IgD-negative memory B cell (primary cell): ENCODE measurements at regions not wholly inside any gene's neighbourhood (a gene's known extent, or its start where the extent isn't known, plus 50 kb on each side); places are given as distances from the start of the nearest gene placed in this dataset.

Experiments
- H3K27ac Mint-ChIP-seq, 3 donors: one replicate each; pipeline ENCODE4 v1.8.0; 2020 to 2022; ENCODE audit warnings: mild to moderate bottlenecking in 3 of 3, mixed read lengths in 3 of 3, moderate library complexity in 1 of 3
- H3K27me3 Mint-ChIP-seq: one replicate; pipeline ENCODE4 v1.8.0; 2021; ENCODE audit warnings: mixed read lengths
- H3K36me3 Mint-ChIP-seq: one replicate; pipeline ENCODE4 v1.8.0; 2020; ENCODE audit warnings: mild to moderate bottlenecking, mixed read lengths
- H3K4me1 Mint-ChIP-seq, 3 donors: one replicate each; pipeline ENCODE4 v1.8.0; 2020 to 2022; ENCODE audit warnings: mixed read lengths in 3 of 3, mild to moderate bottlenecking in 1 of 3
- H3K4me3 Mint-ChIP-seq, 4 donors: one replicate each; pipeline ENCODE4 v1.8.0; 2020 to 2022; ENCODE audit warnings: mild to moderate bottlenecking in 4 of 4, mixed read lengths in 4 of 4, moderate library complexity in 3 of 4
- H3K9me3 Mint-ChIP-seq, 3 donors: one replicate each; pipeline ENCODE4 v1.8.0; 2020 to 2021; ENCODE audit warnings: mixed read lengths in 3 of 3, mild to moderate bottlenecking in 1 of 3

DNA sequence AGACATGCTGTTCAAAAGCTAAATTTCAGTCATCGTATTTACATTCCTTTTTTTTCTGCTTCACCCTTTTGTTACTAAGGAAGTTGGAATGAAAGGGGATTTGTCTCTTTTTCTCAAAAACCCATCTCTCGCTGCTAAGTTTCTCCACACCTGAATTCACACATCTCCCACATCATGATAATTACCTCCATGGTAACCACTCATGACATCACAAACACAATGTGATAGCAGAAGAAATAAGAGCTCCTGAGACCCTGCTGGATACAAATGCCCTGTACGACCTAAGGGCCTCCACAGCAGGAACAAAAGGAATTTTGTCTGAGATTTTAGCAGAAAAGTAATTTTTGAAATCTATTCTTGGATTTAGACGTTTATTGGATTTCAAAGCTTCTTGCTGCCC is 82.6 kb upstream of the GNAO1 start:
- Mint-ChIP-seq H3K4me3 (no peak overlapping the region), H3K9me3 (peaks cover 0 to 3% (median 0%) of the 10 kb centered on the region in 3 donors), H3K27me3 (peaks cover 10% of the 10 kb centered on the region), H3K27ac (no peak overlapping the region), H3K4me1 (peaks cover 0 to 5% (median 5%) of the 10 kb centered on the region in 3 donors), H3K36me3 (no peaks in the 10 kb centered on the region)

DNA sequence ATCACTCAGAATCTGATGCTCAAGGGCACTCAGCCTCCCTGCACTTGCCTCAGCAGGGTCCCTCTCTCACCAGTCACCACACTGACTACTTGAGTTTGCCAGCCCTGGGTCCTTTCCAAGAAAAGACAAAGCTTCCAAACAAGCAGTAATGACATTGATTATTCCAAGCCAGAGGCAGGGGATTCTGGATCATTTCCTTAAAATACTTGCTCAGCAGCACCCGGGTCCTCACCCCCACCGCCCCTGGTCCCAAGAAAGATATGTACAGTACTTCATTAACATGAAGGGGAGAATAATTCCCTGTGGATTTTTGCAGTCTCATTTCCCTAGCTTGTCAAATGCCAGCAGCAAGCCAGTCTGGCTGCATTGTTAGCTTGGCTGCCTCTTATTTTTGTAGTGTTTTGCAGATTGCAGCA is 83.2 kb upstream of the GNAO1 start:
- peaks cover 0 to 5% (median 5%) of the 10 kb centered on the region in 3 donors for H3K4me1 Mint-ChIP-seq
- H3K27me3 Mint-ChIP-seq = peaks cover 10% of the 10 kb centered on the region
- H3K27ac Mint-ChIP-seq = no peak overlapping the region
- H3K9me3 Mint-ChIP-seq = peaks cover 0 to 3% (median 0%) of the 10 kb centered on the region in 3 donors
- no peak overlapping the region for H3K4me3 Mint-ChIP-seq
- H3K36me3 Mint-ChIP-seq = no peaks in the 10 kb centered on the region

DNA sequence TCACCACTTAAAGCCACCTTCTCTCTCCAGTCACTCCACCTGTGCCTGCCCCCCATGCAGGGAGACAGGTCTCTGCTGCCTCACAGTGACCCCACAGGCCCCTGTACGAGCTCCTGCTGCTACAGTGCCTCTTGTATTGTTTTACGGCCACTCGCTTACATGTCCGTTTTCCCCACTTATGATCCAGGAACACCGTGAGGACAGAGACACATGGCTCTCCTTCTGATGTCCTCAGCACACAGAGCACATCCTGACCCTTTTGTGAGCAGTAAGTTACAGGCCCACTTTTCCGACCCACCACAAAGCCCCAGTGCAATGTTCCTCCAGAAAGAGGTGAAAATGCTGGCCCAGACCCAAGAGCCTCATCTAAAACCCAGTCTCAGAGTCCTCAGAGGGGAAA is 84.8 kb upstream of the GNAO1 start:
- Mint-ChIP-seq H3K36me3 (no peaks in the 10 kb centered on the region), H3K4me1 (peaks cover 0 to 5% (median 5%) of the 10 kb centered on the region in 3 donors), H3K27me3 (peaks cover 13% of the 10 kb centered on the region), H3K4me3 (no peak overlapping the region), H3K9me3 (peaks cover 0 to 3% (median 0%) of the 10 kb centered on the region in 3 donors), H3K27ac (no peak overlapping the region)

DNA sequence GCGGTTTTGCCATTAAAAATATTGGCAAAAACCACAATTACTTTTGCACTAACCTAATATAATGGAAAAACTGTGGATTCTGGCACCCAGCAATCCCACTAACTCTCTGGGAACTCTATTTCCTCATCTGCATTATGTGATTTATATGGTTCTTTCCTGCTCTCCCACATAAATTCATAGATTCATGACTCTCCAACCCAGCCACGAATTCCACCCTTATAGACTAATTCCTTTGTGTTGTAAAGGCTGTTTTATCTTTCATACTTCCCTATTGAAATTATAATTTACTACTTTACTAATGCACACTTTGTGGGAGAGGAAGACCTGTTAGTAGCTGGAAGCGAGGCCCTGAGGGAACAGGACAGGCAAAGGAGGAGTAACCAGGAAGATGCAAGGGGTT is 88.4 kb upstream of the GNAO1 start:
- H3K27me3 Mint-ChIP-seq = peaks cover 12% of the 10 kb centered on the region
- H3K36me3 Mint-ChIP-seq = peaks cover 2% of the 10 kb centered on the region
- H3K27ac Mint-ChIP-seq = no peak overlapping the region
- no peaks in the 10 kb centered on the region for H3K4me1 Mint-ChIP-seq
- peaks cover 0 to 7% (median 0%) of the 10 kb centered on the region in 3 donors for H3K9me3 Mint-ChIP-seq
- H3K4me3 Mint-ChIP-seq = no peak overlapping the region

DNA sequence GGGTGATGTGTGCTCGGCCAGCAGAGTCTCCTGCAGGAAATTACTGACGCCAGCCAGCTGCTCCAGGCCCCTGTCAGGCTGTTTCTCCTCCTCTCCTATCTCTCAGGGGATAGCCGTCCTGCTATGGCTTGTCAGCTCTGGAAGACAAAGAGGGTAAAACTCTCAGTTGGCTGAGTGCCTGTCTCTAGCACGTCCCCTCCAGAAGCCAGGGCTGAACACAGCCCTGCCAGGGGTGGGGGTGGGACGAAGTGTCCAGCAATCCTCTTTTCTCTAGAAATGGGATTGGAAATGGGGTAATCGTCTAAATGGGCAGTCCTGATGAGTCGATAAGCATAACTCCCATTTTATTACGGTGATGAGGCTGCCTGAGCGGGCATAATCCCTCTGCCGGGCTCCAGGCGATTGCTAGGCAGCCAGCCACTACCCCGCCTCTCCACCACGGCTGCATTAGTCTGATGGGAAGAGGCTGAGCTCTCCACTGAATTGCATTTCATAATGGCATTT is 89.1 kb upstream of the GNAO1 start:
- Mint-ChIP-seq H3K4me1 (no peaks in the 10 kb centered on the region), H3K4me3 (no peak overlapping the region), H3K9me3 (peaks cover 0 to 7% (median 0%) of the 10 kb centered on the region in 3 donors), H3K27me3 (peaks cover 15% of the 10 kb centered on the region), H3K36me3 (peaks cover 2% of the 10 kb centered on the region), H3K27ac (no peak overlapping the region)

DNA sequence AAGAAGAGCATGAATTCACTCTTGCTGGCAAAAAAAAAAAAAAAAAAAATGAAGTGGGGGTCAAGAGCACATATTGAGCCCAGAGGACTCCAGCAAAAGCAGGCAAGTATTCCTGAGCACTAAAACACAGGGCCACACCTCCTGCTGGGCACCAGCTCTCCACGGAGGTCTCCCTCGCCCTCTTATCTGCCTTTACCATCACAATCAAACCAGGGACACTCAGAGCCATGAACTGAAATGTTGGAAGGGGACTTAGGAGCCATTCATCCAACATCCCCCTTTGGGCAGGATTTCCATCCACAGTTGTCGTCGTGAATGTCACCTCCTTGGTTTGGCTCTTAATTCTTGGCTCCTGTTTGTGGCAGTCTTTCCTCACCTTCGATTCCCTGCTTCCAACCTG is 89.8 kb upstream of the GNAO1 start:
- Mint-ChIP-seq H3K4me1 (no peaks in the 10 kb centered on the region), H3K9me3 (peaks cover 0 to 7% (median 0%) of the 10 kb centered on the region in 3 donors), H3K4me3 (no peak overlapping the region), H3K27me3 (peaks cover 15% of the 10 kb centered on the region), H3K27ac (no peak overlapping the region), H3K36me3 (peaks cover 2% of the 10 kb centered on the region)

DNA sequence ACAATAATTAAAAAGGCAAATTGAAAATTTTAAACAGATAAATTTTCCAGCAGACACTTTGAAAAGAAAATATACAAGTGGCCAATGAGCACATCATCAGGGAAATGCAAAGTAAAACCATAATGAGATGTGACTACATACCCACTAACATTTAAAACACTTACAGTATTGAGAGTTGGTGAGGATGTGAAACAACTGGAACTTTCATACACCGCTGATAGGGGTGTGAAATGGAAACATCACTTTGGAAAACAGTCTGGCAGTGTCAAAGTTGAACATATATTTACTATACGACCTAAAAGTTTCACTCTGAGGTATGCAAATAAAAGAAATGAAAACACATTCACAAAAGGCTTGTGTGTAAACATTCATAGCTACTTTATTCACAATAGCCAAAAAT is 94.0 kb upstream of the GNAO1 start:
- peaks cover 0 to 4% (median 0%) of the 10 kb centered on the region in 3 donors for H3K9me3 Mint-ChIP-seq
- H3K36me3 Mint-ChIP-seq = peaks cover 3% of the 10 kb centered on the region
- peaks cover 2% of the 10 kb centered on the region for H3K27me3 Mint-ChIP-seq
- no peaks in the 10 kb centered on the region for H3K4me1 Mint-ChIP-seq
- no peak overlapping the region for H3K27ac Mint-ChIP-seq
- H3K4me3 Mint-ChIP-seq = no peak overlapping the region

- Mint-ChIP-seq H3K27ac (peak overlapping the region in 1 of 3 donors; percentile 27), H3K27me3 (peaks cover 2% of the 10 kb centered on the region), H3K36me3 (peaks cover 3% of the 10 kb centered on the region), H3K4me1 (no peaks in the 10 kb centered on the region), H3K9me3 (peaks cover 0 to 4% (median 0%) of the 10 kb centered on the region in 3 donors), H3K4me3 (no peak overlapping the region)
These were observed 97.1 kb upstream of the GNAO1 start for GRCh38 chr16:56094231-56094630.

- Mint-ChIP-seq H3K4me3 (no peak overlapping the region), H3K9me3 (peaks cover 0 to 2% (median 0%) of the 10 kb centered on the region in 3 donors), H3K4me1 (no peaks in the 10 kb centered on the region), H3K27me3 (peaks cover 2% of the 10 kb centered on the region), H3K27ac (no peak overlapping the region), H3K36me3 (peaks cover 1% of the 10 kb centered on the region)
These were observed 98.2 kb upstream of the GNAO1 start for GRCh38 chr16:56093055-56093454.

- H3K9me3 Mint-ChIP-seq = no peaks in the 10 kb centered on the region
- H3K4me1 Mint-ChIP-seq = no peaks in the 10 kb centered on the region
- H3K36me3 Mint-ChIP-seq = no peaks in the 10 kb centered on the region
- peak overlapping the region in 1 of 3 donors; percentile 8 for H3K27ac Mint-ChIP-seq
- H3K27me3 Mint-ChIP-seq = peaks cover 6% of the 10 kb centered on the region
- no peak overlapping the region for H3K4me3 Mint-ChIP-seq
These were observed 101.2 kb upstream of the GNAO1 start for GRCh38 chr16:56090076-56090475.

- Mint-ChIP-seq H3K27me3 (peaks cover 6% of the 10 kb centered on the region), H3K36me3 (no peaks in the 10 kb centered on the region), H3K4me3 (no peak overlapping the region), H3K9me3 (peaks cover 0 to 3% (median 0%) of the 10 kb centered on the region in 3 donors), H3K4me1 (no peaks in the 10 kb centered on the region), H3K27ac (no peak overlapping the region)
These were observed 103.7 kb upstream of the GNAO1 start for GRCh38 chr16:56087626-56088025.

DNA sequence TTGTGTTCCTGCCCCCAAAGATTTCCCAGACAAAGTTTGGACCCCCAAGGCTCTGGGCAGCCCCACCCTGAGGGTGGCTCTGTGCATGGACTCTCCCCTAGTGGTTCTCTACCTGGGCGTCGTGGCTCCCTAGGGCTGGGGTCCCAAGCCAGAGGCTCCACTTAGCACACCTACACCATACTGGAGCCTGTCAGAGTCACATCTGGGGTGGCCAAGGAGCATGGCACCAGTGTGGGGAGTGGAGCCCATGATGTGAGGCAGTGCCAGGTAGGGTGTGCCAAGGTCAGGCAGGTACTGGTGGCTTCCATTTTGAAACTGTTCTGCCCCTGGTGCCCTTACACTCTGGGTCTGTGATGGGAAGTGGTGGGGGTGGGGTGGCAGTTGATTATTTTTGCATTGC is 109.9 kb upstream of the GNAO1 start:
- Mint-ChIP-seq H3K4me3 (no peak overlapping the region), H3K27ac (no peak overlapping the region), H3K4me1 (no peaks in the 10 kb centered on the region), H3K36me3 (no peaks in the 10 kb centered on the region), H3K27me3 (peaks cover 4% of the 10 kb centered on the region), H3K9me3 (peaks cover 1 to 5% (median 4%) of the 10 kb centered on the region in 3 donors)

- peaks cover 0 to under 1% (median 0%) of the 10 kb centered on the region in 3 donors for H3K9me3 Mint-ChIP-seq
- H3K36me3 Mint-ChIP-seq = peaks cover 3% of the 10 kb centered on the region
- peaks cover 5% of the 10 kb centered on the region for H3K27me3 Mint-ChIP-seq
- H3K4me3 Mint-ChIP-seq = no peak overlapping the region
- H3K4me1 Mint-ChIP-seq = peaks cover 0 to 2% (median 0%) of the 10 kb centered on the region in 3 donors
- peak overlapping the region in 1 of 3 donors; percentile 25 for H3K27ac Mint-ChIP-seq
These were observed 115.4 kb upstream of the GNAO1 start for GRCh38 chr16:56075732-56076388.

DNA sequence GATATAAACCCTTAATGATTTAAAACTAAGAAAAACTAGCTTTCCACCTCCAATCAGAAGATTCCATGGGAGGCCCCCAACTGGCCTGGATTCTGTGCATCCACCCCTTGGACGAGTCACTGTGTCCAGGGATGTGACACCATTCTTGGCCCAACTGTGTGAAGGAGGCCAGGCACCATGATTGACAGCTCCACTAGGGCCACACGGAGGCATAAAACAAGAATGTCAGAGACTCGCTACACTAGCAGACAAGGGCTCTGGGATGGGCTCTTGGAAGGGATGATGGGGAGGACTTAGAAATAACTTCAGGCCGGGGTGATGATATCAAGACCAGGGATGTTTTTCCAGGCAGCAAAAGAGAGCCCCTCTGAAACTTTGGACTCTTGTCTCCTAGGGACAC is 117.8 kb upstream of the GNAO1 start:
- Mint-ChIP-seq H3K36me3 (peaks cover 3% of the 10 kb centered on the region), H3K9me3 (no peaks in the 10 kb centered on the region), H3K4me3 (no peak overlapping the region), H3K4me1 (peaks cover 0 to 2% (median 0%) of the 10 kb centered on the region in 3 donors), H3K27ac (no peak overlapping the region), H3K27me3 (peaks cover 5% of the 10 kb centered on the region)

DNA sequence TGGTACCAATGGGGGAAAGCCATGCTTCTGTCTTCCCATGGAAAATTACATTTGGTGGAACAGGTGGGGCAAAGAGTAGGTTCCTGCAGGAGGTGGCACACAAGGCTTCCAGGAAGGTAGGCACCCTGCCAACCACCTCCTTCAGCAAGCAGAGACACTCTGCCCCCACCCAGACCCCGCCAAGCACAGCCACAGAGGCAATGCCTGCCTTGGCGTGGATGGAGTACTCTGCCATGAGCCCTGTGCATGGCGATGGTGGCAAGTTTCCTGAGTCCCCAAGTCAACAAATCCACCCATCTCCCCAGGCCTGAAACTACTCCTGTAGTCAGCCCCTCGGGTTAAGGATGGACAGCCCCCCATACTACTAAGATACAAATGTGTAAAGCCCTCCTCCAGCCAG is 119.2 kb upstream of the GNAO1 start:
- Mint-ChIP-seq H3K4me1 (peaks cover 0 to 2% (median 0%) of the 10 kb centered on the region in 3 donors), H3K4me3 (no peak overlapping the region), H3K27ac (no peak overlapping the region), H3K36me3 (peaks cover 3% of the 10 kb centered on the region), H3K9me3 (no peaks in the 10 kb centered on the region), H3K27me3 (peaks cover 5% of the 10 kb centered on the region)

DNA sequence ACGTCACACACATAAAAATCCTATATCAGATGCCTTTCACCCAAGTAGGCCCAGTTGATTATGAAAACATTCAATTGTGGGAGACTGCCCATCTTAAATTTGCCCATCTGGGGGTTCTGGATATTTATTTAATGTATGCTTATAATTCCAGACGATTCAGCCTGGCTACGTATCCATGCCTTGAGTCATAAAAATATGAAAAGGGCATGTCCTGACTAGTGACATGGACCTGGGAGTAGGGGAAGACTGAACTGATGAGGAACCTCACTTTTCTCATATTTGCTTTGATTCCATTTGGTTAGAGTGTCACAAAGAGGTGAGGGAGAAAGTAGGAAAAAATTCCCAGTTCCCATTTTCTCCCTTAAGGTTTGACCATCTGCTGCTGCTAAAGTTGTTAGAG is 122.5 kb upstream of the GNAO1 start:
- Mint-ChIP-seq H3K27ac (no peak overlapping the region), H3K9me3 (peaks cover 0 to 2% (median 0%) of the 10 kb centered on the region in 3 donors), H3K27me3 (peaks cover 2% of the 10 kb centered on the region), H3K36me3 (no peaks in the 10 kb centered on the region), H3K4me3 (no peak overlapping the region), H3K4me1 (no peaks in the 10 kb centered on the region)
